Stimulated activated CD8-positive, alpha-beta memory T cell treated with anti-CD3 and anti-CD28 coated beads, Interleukin-7, amount 100 ng/mL, for 1 hour (primary cell): ENCODE measurements at regions not wholly inside any gene's neighbourhood (a gene's known extent, or its start where the extent isn't known, plus 50 kb on each side); places are given as distances from the start of the nearest gene placed in this dataset.

Experiments used
- DNase-seq, 2 donors: peaks; one replicate each; pipeline ENCODE4 v3.0.0-alpha.2; 2020; ENCODE audit warnings: low read depth in 2 of 2

GRCh38 chrX:16445166-16445752 is 204.7 kb upstream of the S100G start:
- no peak for DNase-seq

GRCh38 chrX:16451334-16451733 is 198.6 kb upstream of the S100G start:
- no peak for DNase-seq

GRCh38 chrX:16454926-16455325 is 195.0 kb upstream of the S100G start:
- no peak for DNase-seq

- no peak for DNase-seq
These were observed 192.7 kb upstream of the S100G start for GRCh38 chrX:16457239-16457638.

- no peak for DNase-seq
These were observed 191.8 kb upstream of the S100G start for GRCh38 chrX:16458208-16458607.

GRCh38 chrX:16459008-16459407 is 190.9 kb upstream of the S100G start:
- no peak for DNase-seq

GRCh38 chrX:16461968-16462367 is 188.0 kb upstream of the S100G start:
- DNase-seq = no peak

- DNase-seq = no peak
These were observed 187.0 kb upstream of the S100G start for GRCh38 chrX:16462912-16463311.

- DNase-seq = no peak
These were observed 185.6 kb upstream of the S100G start for GRCh38 chrX:16464369-16464768.

- DNase-seq = no peak
These were observed 184.7 kb upstream of the S100G start for GRCh38 chrX:16465081-16465876.

GRCh38 chrX:16466640-16467432 is 183.1 kb upstream of the S100G start:
- DNase-seq = no peak

- no peak for DNase-seq
These were observed 180.1 kb upstream of the S100G start for GRCh38 chrX:16469870-16470269.

GRCh38 chrX:16472345-16472744 is 177.6 kb upstream of the S100G start:
- no peak for DNase-seq

- no peak for DNase-seq
These were observed 175.4 kb upstream of the S100G start for GRCh38 chrX:16474511-16474910.

GRCh38 chrX:16476009-16476408 is 173.9 kb upstream of the S100G start:
- DNase-seq = no peak

- no peak for DNase-seq
These were observed 173.3 kb upstream of the S100G start for GRCh38 chrX:16476692-16477091.

- no peak for DNase-seq
These were observed 170.6 kb upstream of the S100G start for GRCh38 chrX:16479206-16479869.

- DNase-seq = no peak
These were observed 169.9 kb upstream of the S100G start for GRCh38 chrX:16480049-16480448.

- no peak for DNase-seq
These were observed 165.6 kb upstream of the S100G start for GRCh38 chrX:16484338-16484737.

GRCh38 chrX:16487620-16488385 is 162.2 kb upstream of the S100G start:
- no peak for DNase-seq

- DNase-seq = no peak
These were observed 161.0 kb upstream of the S100G start for GRCh38 chrX:16488959-16489358.
